Upper lobe of left lung (tissue), 6 donors: ENCODE measurements at regions not wholly inside any gene's neighbourhood (a gene's known extent, or its start where the extent isn't known, plus 50 kb on each side); places are given as distances from the start of the nearest gene placed in this dataset.

Source experiments
- ATAC-seq, 2 donors: fragments of 200-7000 bp; cut with Tn5 transposase; one replicate each; pipeline ENCODE4 v1.9.1; 2022; ENCODE audit warnings: mild to moderate bottlenecking in 2 of 2, moderate library complexity in 2 of 2; ENCODE audit not compliant: low FRiP score in 2 of 2
- DNase-seq, 2 donors: peaks; one replicate each; pipeline ENCODE4 v3.0.0-alpha.2; 2019 to 2020
- H3K27ac ChIP-seq, 4 donors: fragments of 200-600 bp; sonication (generic); one replicate each; pipeline ENCODE4 v1.5.1; 2016 to 2019
- H3K27me3 ChIP-seq, 4 donors: fragments of 200-600 bp; sonication (generic); one replicate each; pipeline ENCODE4 v1.5.1; 2017 to 2019
- H3K36me3 ChIP-seq, 4 donors: fragments of 200-600 bp; sonication (generic); one replicate each; pipeline ENCODE4 v1.5.1; 2016 to 2019
- H3K4me1 ChIP-seq, 4 donors: fragments of 200-600 bp; sonication (generic); one replicate each; pipeline ENCODE4 v1.5.1; 2018 to 2019
- H3K4me3 ChIP-seq, 4 donors: fragments of 200-600 bp; sonication (generic); one replicate each; pipeline ENCODE4 v1.5.1; 2017 to 2019; ENCODE audit warnings: mild to moderate bottlenecking in 2 of 4, moderate library complexity in 1 of 4
- H3K9me3 ChIP-seq, 4 donors: fragments of 200-600 bp; sonication (generic); one replicate each; pipeline ENCODE4 v1.5.1; 2018 to 2019
- EP300 ChIP-seq, 4 donors: sonication (generic); formaldehyde crosslinking; IDR thresholded peaks; one replicate each; pipeline ENCODE4 v1.5.1; 2017; ENCODE audit warnings: antibody characterized with exemption in 4 of 4, control low read depth in 2 of 4
- POLR2A ChIP-seq, 4 donors: fragments of 450-650 bp; IDR thresholded peaks; one replicate each; pipeline ENCODE4 v1.5.1; 2016 to 2017; ENCODE audit warnings: antibody characterized with exemption in 4 of 4, mild to moderate bottlenecking in 2 of 4
- POLR2AphosphoS5 ChIP-seq, 2 donors: sonication (generic); formaldehyde crosslinking; IDR thresholded peaks; one replicate each; pipeline ENCODE4 v1.5.1; 2017; ENCODE audit warnings: antibody characterized with exemption in 2 of 2
- WGBS, 2 donors: methylation state at CpG; one replicate each; pipeline ENCODE4 v1.1.5; 2017 to 2018; 5-methylcytosine and 5-hydroxymethylcytosine counted together
- TF ChIP-seq, protein P1 (sequence below), 6 experiments: fragments of 450-650 bp in 4 of 6; fragments of 200-600 bp in 2 of 6; sonication (generic) in 2 of 6; IDR thresholded peaks; one replicate each; pipeline ENCODE4 v1.5.1; 2016 to 2019; ENCODE audit warnings: antibody characterized with exemption in 6 of 6
- donor health status: DM: no; HTN: no; CAD: no; lungs with moderate emphysema.
- donor health status: DM: no; HTN: yes; CAD: no; lungs with severe emphysema.

GRCh38 chr7:12866207-12866606, 178.8 kb downstream of the ARL4A start:
- Histone ChIP-seq H3K27ac (no peak overlapping the region), H3K36me3 (no peaks in the 10 kb centered on the region), H3K9me3 (no peaks in the 10 kb centered on the region), H3K4me3 (no peak overlapping the region), H3K4me1 (no peaks in the 10 kb centered on the region), H3K27me3 (no peaks in the 10 kb centered on the region)
- DNase-seq (no peak), ATAC-seq (no peak)
- 78 to 82% methylated on average over 4 of the region's 4 CpGs for WGBS, 2 donors
- no peak for TF ChIP-seq POLR2A (IDR thresholded peaks at IDR 0.05)
- TF ChIP-seq EP300 (IDR thresholded peaks at IDR 0.05) = no peak
- TF ChIP-seq POLR2AphosphoS5 (IDR thresholded peaks at IDR 0.05) = no peak
- TF ChIP-seq, protein P1, sequence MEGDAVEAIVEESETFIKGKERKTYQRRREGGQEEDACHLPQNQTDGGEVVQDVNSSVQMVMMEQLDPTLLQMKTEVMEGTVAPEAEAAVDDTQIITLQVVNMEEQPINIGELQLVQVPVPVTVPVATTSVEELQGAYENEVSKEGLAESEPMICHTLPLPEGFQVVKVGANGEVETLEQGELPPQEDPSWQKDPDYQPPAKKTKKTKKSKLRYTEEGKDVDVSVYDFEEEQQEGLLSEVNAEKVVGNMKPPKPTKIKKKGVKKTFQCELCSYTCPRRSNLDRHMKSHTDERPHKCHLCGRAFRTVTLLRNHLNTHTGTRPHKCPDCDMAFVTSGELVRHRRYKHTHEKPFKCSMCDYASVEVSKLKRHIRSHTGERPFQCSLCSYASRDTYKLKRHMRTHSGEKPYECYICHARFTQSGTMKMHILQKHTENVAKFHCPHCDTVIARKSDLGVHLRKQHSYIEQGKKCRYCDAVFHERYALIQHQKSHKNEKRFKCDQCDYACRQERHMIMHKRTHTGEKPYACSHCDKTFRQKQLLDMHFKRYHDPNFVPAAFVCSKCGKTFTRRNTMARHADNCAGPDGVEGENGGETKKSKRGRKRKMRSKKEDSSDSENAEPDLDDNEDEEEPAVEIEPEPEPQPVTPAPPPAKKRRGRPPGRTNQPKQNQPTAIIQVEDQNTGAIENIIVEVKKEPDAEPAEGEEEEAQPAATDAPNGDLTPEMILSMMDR (IDR thresholded peaks at IDR 0.05) = no peak

DNA sequence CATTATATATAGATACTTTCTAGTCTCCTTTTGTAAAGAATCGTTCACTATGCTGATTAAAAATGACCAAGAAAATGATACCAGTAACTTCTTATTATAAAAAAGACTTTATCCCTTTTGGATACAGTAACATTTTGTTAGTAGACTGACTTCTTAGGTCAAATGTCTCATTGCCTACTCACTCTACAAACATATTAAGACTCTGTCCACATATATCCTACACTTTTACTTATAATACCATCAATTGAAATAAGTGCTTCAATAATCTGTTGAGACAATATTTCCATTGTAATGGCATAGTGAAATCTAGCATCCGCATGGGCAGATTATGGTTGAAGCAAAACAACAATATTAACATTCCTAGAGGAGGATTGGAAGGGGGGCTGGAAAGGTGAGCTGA, 180.6 kb downstream of the ARL4A start:
- no peaks in the 10 kb centered on the region for H3K27me3 ChIP-seq
- H3K27ac ChIP-seq = no peak overlapping the region
- no peak overlapping the region for H3K4me3 ChIP-seq
- no peaks in the 10 kb centered on the region for H3K36me3 ChIP-seq
- 93 to 97% methylated on average over 2 of the region's 2 CpGs for WGBS, 2 donors
- DNase-seq (no peak), ATAC-seq (no peak)
- TF ChIP-seq, protein P1 (IDR thresholded peaks at IDR 0.05) = no peak
- TF ChIP-seq POLR2AphosphoS5 (IDR thresholded peaks at IDR 0.05) = no peak
- TF ChIP-seq EP300 (IDR thresholded peaks at IDR 0.05) = no peak
- no peak for TF ChIP-seq POLR2A (IDR thresholded peaks at IDR 0.05)
- no peaks in the 10 kb centered on the region for H3K9me3 ChIP-seq
- no peaks in the 10 kb centered on the region for H3K4me1 ChIP-seq

DNA sequence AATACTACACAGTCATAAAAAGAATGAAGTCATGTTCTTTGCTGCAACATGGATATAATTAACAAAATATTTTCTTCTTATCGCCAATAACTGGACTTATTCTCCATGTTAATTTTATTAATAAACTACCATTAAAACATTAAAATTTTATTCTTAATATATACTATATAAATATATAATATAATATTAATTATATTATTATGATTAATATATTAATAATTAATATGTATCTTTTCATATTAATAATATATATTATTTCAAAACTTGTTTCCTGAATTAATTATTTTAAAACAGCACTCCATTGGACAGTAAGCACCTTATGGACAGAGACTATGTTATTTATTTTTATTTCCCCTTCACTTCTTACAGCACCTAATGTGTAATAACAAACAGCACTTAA, 182.8 kb downstream of the ARL4A start:
- no peaks in the 10 kb centered on the region for H3K4me1 ChIP-seq

DNA sequence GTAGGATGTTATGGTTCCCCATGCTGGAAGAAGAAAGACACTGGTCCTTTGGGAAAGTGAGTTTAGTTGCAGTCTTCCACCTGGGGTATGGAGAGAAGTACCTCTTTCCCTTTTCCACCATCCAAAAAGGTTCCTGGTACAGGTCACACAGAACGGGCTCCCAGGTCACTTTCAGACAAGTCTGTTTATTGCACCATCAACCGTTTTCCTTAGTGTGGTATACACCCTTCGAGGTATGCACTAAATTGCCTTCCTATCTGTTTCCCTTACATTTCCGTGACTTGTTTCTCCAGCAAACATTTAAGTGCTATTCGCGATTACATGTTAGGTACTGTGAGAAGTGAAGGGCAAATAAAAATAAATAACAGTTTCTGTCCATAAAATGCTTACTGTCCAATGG, 185.1 kb downstream of the ARL4A start:
- Histone ChIP-seq H3K27ac (no peak overlapping the region), H3K4me1 (no peaks in the 10 kb centered on the region), H3K9me3 (no peaks in the 10 kb centered on the region), H3K4me3 (no peak overlapping the region), H3K27me3 (no peaks in the 10 kb centered on the region), H3K36me3 (no peaks in the 10 kb centered on the region)
- TF ChIP-seq, protein P1 (IDR thresholded peaks at IDR 0.05) = no peak
- TF ChIP-seq EP300 (IDR thresholded peaks at IDR 0.05) = no peak
- TF ChIP-seq POLR2A (IDR thresholded peaks at IDR 0.05) = no peak
- no peak for TF ChIP-seq POLR2AphosphoS5 (IDR thresholded peaks at IDR 0.05)
- 86 to 89% methylated on average over 6 of the region's 6 CpGs for WGBS, 2 donors
- ATAC-seq = no peak
- DNase-seq = no peak

More for the DNA sequence above, 182.8 kb downstream of the ARL4A start:
- Histone ChIP-seq H3K4me3 (no peak overlapping the region), H3K27me3 (no peaks in the 10 kb centered on the region), H3K27ac (no peak overlapping the region), H3K9me3 (no peaks in the 10 kb centered on the region), H3K36me3 (no peaks in the 10 kb centered on the region)
- ATAC-seq (no peak), DNase-seq (no peak)
- WGBS, 2 donors = 98 to 100% methylated on average over 1 of the region's 1 CpG
- TF ChIP-seq POLR2AphosphoS5 (IDR thresholded peaks at IDR 0.05) (no peak), POLR2A (IDR thresholded peaks at IDR 0.05) (no peak), EP300 (IDR thresholded peaks at IDR 0.05) (no peak)
- TF ChIP-seq, protein P1 (IDR thresholded peaks at IDR 0.05) = no peak

- no peak overlapping the region for H3K4me3 ChIP-seq
- no peaks in the 10 kb centered on the region for H3K9me3 ChIP-seq
- WGBS, 2 donors = 41 to 82% methylated on average over 3 of the region's 3 CpGs
- no peak for ATAC-seq
- DNase-seq = no peak
- H3K36me3 ChIP-seq = no peaks in the 10 kb centered on the region
- H3K27ac ChIP-seq = no peak overlapping the region
- no peaks in the 10 kb centered on the region for H3K4me1 ChIP-seq
- H3K27me3 ChIP-seq = no peaks in the 10 kb centered on the region
- TF ChIP-seq EP300 (IDR thresholded peaks at IDR 0.05) (no peak), POLR2AphosphoS5 (IDR thresholded peaks at IDR 0.05) (no peak), POLR2A (IDR thresholded peaks at IDR 0.05) (no peak)
- TF ChIP-seq, protein P1 (IDR thresholded peaks at IDR 0.05) = no peak
Measured at GRCh38 chr7:12873571-12873970, 186.1 kb downstream of the ARL4A start.
